GM19324 (cell line): ENCODE measurements at regions not wholly inside any gene's neighbourhood (a gene's known extent, or its start where the extent isn't known, plus 50 kb on each side); places are given as distances from the start of the nearest gene placed in this dataset.
"Not testable (repeated sequence)": the region's sequence is repeated elsewhere in the genome, so short reads cannot be mapped to it uniquely, and the experiment has no call there.

Source experiments
- ATAC-seq: cut with Tn5 transposase; IDR thresholded peaks from one replicate; pipeline ENCODE4 v1.9.1; 2021; ENCODE audit warnings: mild to moderate bottlenecking, moderate library complexity; ENCODE audit not compliant: unreplicated experiment, low FRiP score

DNA sequence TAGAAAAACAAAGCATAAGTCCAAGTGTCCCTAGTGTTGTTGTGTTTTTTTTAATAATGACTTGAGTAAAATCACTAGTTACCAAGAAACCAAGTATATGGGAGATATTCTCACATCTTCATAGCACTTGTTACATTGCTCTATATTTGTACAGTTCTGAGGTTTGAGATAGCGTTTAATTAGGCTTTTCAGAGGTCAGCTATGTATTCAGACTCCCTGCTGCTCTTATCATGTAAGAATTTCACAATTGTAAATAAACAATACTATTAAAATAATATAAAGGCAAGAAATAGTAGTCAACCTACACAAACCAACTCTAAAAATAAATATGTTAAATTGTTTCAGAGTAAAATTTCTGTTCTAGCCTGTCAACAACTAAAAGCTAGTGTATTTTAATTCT lies 761.9 kb upstream of the FAM174A start:
- ATAC-seq: no peak

DNA sequence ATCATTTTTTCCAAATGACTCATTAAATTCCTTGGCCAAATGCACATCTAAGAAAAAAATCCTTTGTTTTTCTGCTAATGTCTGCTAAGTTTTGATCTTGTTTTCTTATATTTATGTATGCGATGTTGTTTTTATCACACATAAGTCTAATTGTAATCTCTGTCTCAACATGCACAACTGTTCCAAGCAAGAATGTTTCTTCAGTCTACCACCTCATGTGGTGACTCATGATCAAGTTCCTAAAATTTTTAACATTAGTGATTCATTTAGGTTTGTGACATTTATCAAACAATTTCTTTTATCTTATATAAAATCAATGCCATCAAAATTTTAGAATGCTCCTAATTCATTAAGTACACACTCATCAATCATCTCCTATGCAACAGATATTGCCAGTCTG lies 763.9 kb upstream of the FAM174A start:
- ATAC-seq: no peak

DNA sequence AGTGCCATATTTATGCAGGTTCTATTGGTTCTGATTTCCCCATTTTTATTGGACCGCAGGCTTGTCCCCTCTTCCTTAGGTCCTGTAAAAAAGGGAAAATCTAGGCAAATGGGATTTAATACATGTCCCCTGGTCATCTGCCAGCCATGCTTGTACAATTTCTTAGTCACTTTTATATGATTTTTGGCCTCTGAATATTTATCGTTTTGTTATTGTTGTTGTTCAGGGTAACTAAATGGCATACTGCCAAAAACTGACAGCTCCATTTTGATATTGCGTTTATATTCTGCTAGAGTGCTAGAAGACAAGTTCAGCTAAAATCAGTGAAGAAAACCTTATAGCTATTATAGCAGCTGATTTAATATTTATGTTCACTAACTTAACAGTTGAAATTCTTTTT lies 770.2 kb upstream of the FAM174A start:
- ATAC-seq: no peak

DNA sequence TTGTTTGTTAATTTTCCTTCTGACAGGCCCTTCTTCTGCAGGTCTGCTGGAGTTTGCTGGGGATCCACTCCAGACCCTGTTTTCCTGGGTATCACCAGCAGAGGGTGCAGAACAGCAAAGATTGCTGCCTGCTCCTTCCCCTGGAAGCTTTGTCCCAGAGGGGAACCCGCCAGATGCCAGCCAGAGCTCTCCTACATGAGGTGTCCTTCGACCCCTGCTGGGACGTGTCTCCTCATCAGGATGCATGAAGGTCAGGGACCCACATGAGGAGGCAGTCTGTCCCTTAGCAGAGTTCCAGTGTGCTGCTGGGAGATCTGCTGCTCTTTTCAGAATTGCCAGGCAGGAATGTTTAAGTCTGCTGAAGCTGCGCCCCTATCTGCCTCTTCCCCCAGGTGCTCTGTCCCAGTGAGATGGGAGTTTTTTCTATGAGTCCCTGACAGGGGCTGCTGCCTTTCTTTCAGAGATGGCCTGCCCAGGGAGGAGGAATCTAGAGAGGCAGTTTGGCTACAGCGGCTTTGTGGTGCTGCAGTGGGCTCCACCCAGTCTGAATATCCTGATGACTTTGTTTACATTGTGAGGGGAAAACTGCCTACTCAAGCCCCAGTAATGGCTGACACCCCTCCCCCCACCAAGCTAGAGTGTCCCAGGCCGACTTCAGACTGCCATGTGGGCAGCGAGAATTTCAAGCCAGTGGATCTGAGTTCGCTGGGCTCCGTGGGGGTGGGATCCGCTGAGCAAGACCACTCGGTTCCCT lies 772.0 kb upstream of the FAM174A start:
- ATAC-seq: no peak

DNA sequence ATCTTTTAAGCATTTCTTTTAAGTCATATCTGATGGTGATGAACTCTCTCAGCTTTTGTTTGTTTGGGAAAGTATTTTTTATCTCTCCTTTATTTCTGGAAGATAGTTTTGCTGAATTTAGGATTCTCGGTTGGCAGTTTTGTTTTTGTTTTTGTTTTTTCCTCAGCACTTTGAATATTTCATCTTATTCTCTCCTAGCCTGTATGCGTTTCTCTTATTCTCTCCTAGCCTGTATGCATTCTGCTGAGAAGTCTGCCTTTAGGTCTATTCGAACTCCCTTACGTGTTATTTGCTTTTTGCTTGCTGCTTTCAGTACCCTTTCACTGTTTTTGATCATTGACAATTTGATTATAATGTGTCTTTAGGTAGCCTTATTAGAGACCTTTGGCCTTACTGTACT lies 787.8 kb upstream of the FAM174A start:
- no peak for ATAC-seq

- ATAC-seq: not testable (repeated sequence)
Measured at GRCh38 chr5:99733146-99733545, 802.0 kb upstream of the FAM174A start.

GRCh38 chr5:99730653-99731052 lies 801.8 kb upstream of the CHD1 start:
- not testable (repeated sequence) for ATAC-seq

- no peak for ATAC-seq
Measured at GRCh38 chr5:99724732-99725290, 796.0 kb upstream of the CHD1 start.

GRCh38 chr5:99721506-99721905 lies 792.7 kb upstream of the CHD1 start:
- no peak for ATAC-seq

DNA sequence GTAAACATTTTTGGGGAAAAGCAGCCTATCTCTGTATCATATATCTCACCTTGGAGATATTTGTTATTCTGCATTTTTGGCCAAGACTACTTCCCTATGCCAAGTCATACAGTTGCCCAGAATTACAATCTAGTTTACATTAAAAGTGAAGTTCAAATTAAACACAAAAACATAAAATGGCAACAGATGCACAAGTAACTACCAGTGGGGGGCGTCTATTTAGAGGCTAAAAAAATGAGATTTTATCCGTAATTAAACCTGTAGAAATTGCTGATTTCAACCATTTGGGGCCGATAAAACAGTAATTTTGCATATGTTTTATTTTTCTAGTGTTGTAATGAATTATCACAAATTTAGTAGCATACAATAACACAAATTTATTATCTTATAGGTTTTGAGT lies 787.1 kb upstream of the CHD1 start:
- no peak for ATAC-seq

DNA sequence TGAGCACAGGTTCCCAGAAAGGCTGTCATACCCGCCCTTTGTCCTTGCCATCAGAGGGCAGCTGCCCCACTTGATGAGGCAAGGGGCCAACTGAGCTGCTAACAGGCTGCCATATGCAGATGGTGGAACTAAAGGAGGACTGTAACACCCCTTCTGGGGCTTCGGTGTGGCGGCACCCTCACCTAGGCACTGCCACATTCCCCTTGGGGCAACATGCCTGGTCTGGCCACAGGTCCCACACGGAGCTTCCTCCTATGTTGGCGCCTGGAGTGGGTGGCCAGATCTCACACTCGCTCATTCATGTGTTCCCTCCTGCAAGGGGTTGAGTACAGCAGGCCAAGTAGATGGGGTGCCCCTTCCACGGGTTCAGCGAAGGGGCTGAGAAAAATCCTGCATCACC lies 777.4 kb upstream of the CHD1 start:
- ATAC-seq: no peak

DNA sequence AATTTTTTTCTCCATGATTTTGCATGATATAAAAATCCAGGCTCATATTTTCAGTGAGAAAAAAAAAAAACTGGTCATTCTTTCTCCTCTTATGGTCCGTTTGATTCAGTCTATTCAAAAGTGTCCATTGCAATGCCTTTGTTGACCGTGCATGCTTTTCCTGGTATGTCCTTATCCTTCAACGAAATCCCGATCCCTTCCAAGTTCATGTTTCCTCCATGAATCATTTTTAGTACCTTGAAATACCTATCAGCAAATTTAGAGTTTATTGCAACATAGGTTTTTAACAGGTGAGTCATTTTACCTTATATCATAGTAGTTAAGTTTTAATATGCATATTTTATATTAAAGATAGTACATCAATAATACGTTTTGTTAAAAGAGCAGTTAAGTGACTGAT lies 773.8 kb upstream of the CHD1 start:
- no peak for ATAC-seq

DNA sequence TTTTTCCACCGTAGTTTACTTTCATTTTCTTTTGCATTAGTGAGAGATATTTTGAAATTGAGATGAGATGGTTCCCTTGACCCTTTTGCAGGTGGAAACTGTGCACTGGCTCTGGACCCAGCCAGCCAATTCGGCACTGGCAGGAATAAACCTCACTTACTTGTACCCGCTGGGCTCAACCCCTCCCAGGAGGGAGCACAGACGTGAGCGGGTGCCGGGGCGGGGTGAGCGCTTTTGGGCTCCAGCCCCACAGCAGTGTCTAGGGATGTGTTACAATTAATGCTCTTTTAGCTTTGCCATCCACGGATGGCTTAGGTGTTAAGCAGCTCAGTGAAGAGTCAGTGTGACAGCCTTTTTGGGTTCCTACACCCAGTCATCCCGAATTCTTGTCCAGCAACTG lies 766.1 kb upstream of the CHD1 start:
- no peak for ATAC-seq

DNA sequence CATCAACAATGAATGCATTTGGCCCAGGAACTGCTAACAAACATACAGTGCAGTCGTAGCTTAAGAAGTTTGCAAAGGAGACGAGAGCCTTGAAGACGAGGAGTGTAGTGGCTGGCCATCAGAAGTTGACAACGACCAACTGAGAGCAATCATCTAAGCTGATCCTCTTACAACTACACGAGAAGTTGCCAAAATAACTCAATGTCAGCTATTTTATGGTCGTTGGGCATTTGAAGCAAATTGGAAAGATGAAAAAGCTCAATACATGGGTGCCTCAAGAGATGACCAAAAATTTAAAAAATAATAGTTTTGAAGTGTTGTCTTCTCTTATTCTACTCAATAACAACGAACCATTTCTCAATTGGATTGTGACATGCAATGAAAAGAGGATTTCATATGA lies 757.7 kb upstream of the CHD1 start:
- ATAC-seq: no peak

GRCh38 chr5:99675974-99676373 lies 747.2 kb upstream of the CHD1 start:
- ATAC-seq: no peak

DNA sequence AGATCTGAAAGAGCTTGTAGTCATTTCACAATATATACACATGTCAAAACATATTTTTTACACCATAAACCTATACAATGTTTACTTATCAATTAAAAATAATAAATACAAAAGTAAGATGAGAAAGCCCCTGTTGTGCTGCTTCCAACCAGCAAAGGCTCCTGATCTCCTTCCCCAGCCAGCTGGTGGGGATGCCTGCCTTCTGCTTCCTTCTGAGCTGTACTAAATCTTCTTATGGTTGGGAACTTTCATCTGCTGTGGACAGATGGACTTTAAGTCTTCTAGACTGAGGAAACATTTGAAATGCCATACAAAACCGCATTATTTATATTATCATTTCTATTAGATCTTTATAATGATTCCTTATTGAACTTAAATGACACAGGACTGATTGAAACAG lies 745.3 kb upstream of the CHD1 start:
- ATAC-seq: no peak

GRCh38 chr5:99664972-99665371 lies 736.2 kb upstream of the CHD1 start:
- ATAC-seq: no peak

DNA sequence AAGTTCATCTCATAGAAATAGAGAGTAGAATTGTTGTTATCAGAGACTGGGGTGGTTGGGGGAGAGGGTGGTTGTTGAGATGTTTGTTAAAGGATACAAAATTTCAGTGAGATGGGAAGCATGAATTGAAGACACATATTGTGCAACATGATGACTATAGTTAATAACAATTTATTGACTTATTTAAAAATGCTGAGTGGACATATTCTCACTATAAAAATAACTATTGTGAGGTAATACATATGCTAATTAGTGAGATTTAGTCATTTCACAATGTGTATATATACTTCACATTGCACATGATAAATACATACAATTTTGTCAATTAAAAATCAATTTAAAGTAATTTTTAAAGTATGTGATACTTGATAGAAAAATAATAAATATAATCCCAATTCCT lies 722.5 kb upstream of the CHD1 start:
- ATAC-seq: no peak

DNA sequence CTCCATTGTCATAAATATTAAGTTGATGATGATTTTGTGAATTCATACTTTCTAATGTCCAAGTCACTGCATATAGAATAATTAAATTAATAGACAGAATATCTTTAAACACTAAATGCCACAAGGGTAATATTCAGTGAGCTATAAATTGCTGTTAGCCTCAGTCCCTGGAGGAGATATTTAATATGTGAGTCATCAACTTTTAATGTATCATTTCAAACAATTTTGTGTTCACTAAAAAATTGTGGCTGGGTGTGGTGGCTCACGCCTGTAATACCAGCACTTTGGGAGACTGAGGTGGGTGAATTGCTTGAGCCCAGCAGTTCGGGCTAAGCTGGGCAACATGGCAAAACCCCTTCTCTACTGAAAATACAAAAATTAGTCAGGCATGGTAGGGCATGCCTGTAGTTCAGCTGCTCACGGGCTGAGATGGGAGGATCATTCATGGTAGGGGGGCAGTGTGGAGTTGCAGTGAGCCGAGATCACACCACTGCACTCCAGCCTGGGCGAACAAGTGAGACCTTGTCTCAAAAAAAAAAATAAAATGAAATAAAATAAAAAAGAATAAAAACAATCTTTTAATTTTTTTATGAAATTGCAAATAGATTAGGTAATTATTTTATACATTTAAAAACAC lies 717.3 kb upstream of the CHD1 start:
- no peak for ATAC-seq

DNA sequence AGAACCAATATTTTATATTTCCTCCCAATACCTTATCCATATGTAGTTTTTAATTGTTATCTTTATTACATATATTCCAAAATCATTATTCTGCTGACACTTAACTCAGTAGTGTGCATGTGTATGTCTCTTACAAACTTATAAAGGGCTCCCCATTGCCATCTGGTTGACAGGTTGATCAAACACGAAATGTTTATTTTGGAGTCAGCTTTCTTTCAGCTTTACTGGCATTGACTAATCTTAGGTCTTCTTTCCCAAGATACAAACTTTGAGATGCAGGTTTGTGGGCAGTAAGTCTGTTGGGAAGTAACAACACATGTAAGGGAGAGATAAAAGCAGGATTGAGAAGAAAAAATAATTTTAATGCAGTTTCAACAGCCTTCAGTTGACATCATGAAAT lies 716.0 kb upstream of the CHD1 start:
- ATAC-seq: no peak

DNA sequence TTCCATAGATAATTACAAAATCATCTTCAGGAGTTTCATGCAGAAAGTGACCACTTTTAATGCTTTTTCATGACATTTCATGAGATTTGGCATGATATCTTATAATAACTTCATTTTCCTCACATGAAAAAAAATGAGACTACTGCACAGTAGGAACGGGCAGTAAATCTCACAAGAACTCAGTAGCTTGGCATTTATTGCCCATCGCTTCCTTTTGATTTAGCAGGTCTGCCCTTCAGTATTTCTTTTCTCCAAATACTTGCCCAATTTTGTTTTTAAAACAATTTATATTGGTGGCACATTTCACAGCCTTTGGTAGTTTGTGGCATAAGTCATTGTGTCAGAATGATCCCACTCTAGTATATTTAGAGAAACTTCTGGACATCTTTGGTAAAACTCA lies 711.8 kb upstream of the CHD1 start:
- no peak for ATAC-seq

GRCh38 chr5:99639905-99640304 lies 711.1 kb upstream of the CHD1 start:
- no peak for ATAC-seq
